Pons (tissue), 1 donor: ENCODE measurements at regions not wholly inside any gene's neighbourhood (a gene's known extent, or its start where the extent isn't known, plus 50 kb on each side); places are given as distances from the start of the nearest gene placed in this dataset.
"Not testable (repeated sequence)": the region's sequence is repeated elsewhere in the genome, so short reads cannot be mapped to it uniquely, and the experiment has no call there.

Experiments
- DNase-seq: peaks from one replicate; pipeline ENCODE4 v3.0.0-alpha.2; 2016; ENCODE audit warnings: low spot score

DNA sequence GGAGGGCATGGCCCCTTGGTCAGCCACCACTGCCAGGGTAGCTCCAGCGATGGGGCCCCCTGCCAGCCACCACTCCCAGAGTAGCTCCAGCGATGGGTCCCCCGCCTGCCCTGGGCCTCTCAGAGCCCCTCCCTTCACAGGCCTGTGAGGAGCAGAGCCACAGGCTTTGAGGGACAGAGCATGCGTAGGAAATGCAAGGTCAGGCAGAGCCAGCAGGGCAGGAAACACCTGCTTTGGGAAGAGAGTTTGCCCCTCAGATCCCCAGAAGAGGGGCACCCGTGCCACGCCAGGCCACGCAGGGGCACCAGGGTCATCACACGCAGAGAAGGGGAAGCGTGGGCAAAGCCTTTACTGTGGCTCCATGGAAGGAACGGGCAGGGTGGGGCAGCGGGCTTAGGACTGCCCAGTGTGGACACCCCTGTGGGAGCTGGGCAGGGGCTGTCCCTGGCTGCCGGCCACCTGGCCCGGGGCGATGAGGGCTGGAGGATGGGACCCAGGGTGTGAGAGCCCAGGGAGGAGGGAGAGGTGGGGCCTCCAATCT lies 477.8 kb downstream of the BRD1 start:
- DNase-seq, result no peak

DNA sequence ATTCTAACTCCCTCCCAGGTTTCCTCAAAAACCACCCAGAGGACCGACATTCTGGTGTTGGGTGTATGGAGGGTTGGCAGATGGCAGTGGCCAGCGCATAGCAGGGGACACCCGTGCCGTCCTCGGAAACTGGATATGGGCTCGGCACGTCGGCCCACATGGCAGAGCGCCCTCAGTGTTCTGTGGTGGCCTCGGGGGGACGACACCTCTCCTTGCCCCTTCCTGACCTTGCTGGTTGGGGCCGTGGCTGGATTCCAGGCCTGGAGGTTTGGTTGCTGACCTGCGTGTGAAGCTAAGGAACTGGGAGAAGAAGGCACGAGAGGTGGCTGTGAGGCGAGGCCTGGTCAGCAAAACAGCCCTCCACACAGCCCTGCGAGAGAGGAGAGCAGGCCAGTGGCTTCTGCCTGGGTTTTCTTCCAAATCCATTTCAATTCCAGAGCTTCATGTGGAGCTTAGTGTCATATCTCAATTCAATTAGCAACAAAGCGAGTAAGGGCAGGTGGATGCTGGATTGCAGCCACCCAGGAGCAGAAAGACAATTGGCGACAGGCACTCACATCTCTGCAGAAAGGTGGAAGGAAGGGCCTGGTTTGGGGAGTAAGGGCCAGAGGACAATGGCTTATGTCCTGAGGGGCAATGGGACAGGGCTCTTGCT lies 478.4 kb downstream of the BRD1 start:
- DNase-seq, result no peak

DNA sequence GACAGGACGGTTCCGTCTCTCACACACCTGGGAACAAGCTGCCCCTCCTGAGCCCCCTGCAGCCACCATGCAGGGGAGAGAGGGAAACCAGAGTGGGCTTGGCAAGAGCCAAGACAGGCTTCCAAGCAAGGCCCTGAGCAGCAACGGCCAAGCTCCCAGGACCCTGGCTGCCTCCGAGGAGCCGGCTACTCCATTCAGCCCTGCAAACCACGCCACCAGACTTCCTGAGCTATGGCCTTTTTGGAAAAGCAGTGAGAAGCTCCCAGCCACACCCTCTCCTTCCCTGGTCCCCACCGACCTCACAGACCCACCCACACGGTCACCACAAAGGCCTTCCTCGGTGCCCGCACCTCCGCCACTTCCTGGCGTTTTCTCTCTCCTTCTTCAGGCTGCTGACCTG lies 479.0 kb downstream of the BRD1 start:
- no peak for DNase-seq

DNA sequence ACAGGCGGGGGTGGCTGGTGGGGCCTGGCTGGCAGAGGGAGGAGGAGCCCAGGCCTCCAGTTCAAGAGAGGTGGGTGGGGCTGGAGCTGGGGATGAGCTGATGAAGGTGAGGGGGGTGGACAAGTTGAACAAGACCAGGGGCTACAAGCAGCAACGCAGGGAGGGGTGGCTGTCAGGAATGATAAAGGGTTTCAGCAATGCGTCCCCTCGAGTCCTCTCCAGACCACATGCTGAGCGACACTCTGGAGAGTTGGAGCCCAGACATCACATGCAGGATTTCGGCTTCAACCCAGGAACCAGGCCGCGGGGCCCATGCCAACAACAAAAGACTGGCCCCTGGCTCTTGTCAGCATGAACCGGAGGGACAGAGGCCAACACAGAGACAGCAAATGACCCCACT lies 480.3 kb downstream of the BRD1 start:
- DNase-seq, result no peak

DNA sequence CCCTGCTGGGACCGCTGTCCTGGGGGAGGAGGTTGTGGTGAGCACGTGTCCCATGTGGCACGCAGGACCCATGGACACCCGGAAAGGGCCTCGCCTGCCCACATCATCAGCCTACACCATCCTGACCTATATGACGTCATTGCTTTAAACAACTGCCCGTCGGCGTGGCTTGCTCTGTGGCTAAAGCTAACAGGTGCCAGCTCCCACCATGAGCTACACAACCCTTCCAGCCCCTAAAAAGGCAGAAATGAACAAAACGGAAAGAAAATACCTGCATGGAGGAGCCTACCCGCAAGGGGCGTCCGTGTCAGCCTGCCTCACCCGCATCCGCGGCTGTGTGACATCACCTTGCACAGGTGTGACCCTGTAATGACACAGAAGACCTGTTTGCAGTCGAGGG lies 481.8 kb downstream of the BRD1 start:
- DNase-seq, result no peak

DNA sequence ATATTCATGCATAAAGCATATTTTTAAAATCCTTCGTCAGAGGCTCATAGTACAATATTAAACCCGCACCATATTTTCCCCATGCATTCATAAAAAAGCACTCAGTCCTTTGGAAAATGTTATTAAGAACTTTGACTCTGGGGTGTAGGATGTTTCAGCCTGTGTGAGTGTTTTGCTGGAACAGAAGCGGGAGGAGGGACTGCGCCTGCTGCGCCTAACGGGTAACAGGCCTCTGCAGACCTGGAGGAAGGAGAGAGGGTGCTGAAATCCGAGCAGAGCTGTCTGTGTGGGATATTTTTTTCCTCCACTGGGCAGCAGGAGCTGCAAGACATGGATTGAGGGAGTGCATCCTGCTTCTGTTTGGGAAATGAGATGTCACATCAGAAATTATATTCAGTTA lies 483.0 kb downstream of the BRD1 start:
- DNase-seq, result no peak

DNA sequence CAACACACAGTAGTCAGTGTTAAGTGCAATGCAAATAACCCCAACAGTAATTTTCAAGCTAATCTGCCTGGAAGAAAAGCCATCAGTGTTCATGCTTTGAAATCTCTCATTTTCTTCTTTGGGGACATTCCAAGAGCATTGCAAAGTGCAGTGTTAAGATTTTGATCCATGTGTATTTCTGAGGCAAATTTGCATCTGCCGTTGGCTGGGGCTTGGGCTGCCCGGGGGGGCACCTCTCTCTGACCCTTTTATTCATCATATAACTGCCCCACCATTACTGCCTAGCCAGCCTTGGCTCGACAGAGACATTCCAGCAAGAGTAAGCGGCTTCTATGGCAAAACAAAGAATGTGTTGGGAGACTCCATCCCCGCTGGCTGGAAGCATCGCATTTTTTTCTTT lies 483.5 kb downstream of the BRD1 start:
- DNase-seq, result peak; percentile 22

DNA sequence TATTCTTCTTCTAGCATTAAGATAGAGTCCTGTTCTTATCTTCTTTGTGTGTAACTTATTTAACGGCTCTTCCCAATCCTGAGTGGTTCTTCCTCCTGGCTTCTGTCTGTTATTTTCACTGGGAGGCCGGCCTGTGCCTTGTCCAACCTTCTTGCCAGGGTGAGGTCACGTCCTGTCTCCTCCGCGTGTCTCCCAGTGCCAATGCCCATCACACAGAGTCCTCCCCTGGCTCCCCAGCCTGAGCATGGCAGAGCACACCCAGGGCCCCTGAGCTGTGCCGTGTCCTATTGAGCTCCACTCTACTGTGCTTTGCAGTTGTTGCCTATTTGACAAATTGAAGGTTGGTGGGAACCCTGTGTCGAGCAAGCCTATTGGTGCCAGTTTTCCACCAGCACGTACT lies 487.3 kb downstream of the BRD1 start:
- no peak for DNase-seq

DNA sequence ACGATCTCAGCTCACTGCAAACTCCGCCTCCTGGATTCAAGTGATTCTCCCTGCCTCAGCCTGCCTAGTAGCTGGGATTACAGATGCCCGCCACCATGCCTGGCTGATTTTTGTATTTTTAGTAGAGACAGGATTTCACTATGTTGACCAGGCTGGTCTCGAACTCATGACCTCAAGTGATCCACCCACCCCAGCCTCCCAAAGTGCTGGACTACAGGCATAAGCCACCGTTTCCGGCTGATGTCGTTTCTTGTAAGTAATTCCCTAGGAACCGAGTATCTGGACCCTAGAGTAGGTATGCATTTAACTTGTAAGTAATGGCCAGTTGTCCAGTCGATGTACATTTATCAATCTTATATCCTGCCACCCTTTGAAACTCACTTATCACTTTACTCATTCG lies 491.2 kb downstream of the BRD1 start:
- not testable (repeated sequence) for DNase-seq

DNA sequence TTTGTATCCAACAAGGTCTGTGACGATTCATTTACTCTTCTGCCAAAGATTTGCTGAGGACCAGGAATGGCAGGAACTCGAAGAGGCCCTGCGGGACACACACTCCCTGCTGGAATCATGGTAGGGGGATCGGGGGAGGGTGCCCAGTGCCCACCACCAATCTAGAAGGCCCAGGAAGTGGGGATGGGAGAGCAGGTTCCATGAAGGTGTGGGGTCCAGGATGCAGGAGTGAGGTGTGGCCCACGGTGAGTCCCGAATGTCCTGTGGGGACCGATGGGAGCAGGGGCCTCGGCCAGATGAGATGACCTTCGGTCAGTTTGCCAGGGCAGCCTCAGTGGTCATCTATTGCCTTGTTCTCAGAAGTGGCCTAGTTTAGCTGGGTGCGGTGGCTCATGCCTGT lies 492.7 kb downstream of the BRD1 start:
- no peak for DNase-seq

DNA sequence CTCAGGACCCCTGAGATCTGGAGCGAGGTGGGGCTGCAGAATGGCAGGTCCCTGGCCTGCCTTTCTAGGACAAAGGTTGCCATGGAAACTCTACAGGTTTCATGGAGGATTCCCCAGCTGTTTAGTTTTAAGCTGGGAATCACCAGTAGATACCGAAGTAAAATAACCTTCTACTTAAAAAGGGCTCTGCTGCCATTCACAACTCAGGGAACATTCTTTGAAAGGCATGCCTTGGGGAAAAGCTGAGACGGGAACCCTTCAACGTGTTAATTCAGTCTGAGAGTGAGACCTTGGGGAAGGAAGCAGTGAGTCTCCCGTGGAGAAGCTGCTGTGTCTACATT lies 493.3 kb downstream of the BRD1 start:
- no peak for DNase-seq

DNA sequence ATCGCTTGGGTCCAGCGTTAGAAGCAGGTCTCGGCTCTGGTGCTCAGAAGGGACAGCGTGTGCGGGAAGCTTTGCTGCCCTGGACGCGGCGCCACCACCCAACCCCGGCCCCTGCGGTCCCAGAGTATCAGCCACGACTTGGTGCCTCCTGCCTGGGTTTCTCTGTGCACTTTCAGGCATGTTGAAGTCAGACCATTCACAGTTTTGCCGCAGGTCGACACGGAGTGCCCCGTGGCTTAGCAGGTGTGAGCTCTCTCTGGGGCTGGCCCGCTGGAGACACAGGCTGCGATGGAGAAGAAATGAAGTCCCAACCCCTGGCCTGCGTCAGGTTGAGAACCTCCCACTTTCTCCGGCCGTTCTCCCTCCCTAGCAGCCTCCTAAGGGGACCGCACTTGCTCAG lies 494.5 kb downstream of the BRD1 start:
- no peak for DNase-seq

DNA sequence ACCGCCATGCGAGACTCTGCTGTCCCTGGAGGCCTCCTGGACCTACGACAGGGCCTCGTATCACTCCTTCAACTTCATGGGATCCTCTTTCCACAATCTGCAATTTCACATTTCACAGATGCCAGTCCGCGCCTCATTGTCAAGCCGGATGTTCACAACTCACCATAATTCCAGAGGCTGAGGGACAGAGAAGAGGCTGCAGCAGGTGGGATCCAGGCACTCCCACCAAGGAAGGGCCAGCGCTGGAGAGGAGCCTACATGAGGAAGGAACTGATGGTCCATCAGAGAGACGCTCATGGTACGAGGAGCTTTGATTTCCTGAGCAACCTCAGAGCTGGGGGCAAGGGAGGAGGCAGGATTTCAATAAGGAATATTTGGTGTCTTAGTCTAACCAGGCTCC lies 495.0 kb downstream of the BRD1 start:
- no peak for DNase-seq

DNA sequence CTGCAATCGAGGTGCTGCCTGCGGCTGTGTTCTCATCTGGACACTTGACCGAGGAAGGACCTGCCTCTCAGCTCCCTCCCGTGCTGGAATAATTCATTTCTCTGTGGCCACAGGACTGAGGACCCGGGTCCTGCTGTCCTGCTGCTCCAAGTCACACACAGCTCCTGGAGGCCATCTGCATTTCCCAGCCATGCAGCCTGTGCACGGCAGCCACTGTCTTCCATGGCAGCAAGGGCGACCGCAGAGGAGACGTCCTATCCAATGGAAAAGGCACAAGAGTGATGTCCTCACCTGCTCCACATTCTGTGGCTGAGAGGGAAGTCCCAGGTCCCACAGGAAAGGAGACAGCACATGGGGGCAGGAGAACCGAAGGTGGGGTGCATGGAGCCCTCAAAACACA lies 495.8 kb downstream of the BRD1 start:
- DNase-seq, result no peak

DNA sequence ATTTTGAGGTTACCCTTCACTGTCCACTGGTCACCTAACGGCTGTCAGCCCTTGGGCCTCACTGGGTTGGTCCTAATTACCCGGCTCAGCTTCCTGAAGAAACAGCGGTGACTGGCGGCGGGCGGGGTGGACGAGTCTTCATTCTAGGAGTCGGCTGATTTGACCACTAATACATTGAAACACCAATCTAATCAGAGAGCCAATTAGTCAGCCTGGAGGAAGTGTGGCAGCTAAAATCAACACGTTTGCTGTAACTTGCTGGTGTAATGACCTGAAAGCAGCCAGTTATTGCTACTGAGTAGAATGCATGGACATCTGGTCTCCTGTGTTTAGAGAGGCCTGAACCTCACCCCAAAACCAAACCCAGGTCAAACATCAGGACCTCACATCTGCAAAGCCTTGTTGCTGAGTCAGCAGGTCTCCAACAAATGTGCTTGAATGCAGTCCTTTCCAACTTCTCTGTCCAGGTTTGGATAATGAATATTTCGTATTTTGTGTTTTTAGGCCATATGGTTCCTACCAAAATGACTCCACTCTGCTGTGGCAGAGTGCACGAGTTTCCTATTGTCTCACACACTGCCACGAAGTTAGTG lies 496.4 kb downstream of the BRD1 start:
- DNase-seq, result no peak

DNA sequence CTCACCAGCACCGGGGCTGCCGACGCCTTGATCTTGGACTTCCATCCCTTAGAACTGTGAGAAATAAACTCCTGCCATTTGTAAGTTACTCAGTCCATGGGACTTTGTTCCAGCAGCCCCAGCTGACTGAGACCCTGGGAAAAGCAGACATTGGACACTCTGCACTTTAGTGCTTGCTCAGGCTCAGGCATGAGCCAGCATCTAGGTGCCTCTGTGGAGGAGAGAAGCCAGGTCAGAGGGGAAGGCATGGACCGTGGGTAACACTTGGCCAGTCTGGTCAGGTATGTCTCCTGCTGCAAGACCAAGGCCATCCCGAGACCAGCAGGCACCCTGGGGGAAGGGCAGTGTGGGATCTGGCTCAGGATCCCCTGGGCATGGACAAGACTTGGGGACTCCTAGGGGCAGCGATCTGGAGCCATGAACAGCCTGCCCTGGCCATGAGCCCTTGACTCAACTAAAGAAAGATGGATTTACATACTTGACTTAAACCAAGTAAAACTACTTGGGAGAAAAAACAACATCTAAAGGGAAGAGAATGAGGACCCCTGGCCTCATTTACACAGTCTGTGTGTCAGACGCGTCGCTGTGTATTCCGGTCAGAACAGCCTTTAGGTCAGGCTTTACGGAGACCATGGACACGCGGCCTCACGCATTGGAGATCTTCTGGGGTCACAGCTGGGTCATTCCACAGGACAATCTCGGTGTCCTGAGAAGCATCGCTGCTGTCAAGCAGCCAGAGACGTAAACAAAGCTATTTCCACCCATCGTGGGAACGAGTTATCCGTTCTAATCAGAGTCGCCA lies 497.1 kb downstream of the BRD1 start:
- DNase-seq, result no peak

DNA sequence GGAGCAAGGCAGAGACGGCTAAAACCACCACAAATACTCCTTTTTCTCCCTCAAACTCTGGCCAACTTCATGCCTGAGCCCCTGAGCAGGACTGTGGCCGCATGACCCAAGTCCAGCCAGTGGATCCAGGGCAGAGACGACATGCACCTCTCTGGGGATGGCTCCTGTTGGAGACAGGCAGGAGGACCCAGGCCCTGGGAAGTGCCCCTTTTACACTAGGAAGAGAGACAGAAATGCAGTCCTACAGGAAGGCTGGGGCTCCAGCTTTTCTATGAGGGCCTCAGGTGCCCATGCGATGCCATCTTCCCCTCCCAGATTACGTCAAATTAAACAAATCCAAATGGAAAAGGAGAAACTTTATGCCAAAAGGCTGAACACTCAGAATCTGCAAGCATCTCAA lies 498.0 kb downstream of the BRD1 start:
- no peak for DNase-seq

DNA sequence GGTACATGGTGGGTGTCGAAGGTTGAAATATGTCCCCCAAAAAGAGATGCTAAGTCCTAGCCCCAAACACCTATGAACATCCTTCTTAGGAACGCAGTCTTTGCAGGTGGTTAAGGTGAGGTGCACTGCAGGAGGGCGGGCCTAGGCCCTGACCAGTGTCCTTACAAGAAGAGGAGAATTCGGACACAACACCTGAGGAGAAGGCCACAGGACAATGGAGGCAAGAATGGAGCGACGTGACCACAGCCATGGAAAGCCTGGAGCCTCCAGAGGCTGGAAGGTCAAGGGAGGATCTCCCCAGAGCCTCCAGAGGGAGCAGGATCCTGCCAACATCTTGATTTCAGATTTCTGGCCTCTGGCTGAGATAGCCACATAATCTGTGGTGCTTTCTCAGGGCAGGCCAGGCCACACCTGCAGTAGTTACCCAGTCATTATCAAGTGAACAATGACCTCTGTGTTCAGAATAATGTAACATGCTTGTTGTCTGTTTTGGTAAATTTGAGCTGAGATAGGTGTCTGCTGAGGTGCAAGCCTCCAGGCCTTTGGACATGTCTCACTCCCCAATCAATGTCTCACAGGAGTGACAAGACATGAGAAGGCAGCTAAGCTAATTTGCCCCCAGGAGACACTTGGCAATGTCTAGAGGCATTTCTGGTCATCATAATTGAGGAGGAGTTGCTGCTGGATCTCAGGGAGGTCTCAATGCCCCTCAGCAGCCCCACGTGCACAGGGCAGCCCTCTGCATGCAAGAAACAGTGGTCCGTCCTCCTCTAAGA lies 498.9 kb downstream of the BRD1 start:
- no peak for DNase-seq

DNA sequence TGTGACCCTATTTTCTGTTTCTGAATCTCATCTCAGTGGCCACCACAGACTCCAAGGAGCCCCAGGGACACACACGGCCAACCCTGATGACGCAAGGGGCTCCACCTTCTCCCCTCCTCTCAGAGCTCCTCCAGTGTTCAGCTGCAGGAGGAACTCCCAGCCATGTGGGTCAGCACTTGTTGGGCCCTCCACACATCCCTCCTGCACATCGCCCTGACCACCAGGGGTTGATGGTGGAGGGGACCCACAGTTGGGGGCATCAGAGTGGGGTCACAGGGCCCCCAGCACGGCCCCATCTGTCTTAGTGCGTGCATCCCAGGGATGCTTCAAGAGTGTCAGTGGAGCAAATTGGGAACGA lies 499.6 kb downstream of the BRD1 start:
- DNase-seq, result no peak

DNA sequence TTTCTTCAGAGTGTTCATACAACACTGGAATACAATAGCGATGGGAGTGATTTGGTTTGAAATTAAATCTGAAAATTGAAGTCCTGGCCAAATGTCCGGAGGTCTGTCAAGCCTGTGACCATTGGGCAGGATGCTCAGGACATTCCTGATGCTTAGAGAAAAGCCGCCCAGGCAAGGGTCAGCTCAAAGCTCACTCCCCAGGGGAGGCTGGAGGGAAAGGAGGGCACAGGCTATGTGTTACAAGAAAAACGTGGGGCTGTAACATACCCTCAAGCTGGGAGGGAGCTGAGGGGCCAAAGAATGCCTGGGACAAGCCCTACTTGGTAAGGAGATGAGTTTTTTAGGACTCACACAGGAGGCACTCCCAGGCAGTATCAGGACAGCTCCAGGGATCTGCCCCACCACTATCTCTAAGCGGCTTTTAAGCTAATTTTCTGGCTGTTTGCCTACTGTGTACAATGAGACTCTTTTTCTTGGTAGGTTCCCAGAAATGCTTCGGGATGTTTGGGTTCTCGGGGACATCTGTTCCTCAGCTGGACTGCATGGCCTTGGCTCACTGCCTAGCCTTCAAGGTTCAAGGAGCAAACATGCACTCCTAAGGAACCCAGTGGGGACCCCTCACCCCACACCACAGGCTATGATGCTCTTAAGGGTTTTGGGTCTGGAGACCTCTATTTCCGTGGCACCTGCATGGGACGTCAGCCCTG lies 500.1 kb downstream of the BRD1 start:
- no peak for DNase-seq

DNA sequence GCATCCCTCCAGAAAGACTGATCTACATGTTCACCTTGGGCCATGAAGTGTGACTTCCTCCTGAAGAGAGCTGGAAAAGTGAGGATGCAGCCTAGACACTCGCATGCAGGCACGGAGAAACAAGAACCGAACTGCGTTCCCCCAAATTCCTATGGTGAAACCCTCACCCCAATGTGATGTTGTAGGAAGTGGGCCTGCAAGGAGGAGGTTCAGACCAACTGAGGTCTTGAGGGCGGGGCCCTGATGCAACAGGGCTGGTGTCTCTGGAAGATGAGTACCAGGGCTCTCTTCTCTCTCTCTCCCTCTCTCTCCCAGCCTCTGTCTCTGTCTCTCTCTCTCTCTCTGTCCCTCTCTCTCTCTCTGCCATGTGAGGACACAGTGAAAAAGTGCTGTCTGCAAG lies 501.1 kb downstream of the BRD1 start:
- no peak for DNase-seq
